ENCODE measurements at regions not wholly inside any gene's neighbourhood (a gene's known extent, or its start where the extent isn't known, plus 50 kb on each side); places are given as distances from the start of the nearest gene placed in this dataset.

DNA sequence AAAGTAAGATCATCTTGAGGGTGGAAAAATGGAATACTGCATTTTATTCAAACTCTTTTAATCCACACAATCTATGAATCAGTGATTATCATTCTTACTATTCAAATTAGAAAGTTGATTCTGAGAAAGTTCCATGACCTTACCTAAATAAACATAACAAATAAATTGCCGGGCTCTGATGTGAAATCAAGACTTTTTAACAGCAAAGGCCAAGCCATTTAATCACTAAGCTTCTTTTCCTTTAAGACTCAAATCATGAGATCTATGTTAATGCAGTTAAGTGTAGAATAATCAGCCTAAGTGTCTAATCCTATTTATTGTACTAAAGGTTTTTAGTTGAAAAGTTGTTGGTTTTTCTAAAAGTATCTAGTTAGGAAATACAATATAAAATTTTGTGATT, 857.0 kb downstream of the SI start:
- no peaks in the 10 kb centered on the region for H3K9me3 ChIP-seq
- H3K27me3 ChIP-seq, result no peaks in the 10 kb centered on the region
- TF ChIP-seq POLR2AphosphoS5 (IDR thresholded peaks at IDR 0.05), result no peak
- TF ChIP-seq POLR2A (IDR thresholded peaks at IDR 0.05; ENCODE audit: low read depth), result no peak
- no peak for TF ChIP-seq CTCF (IDR thresholded peaks at IDR 0.05)
- no peak for TF ChIP-seq EP300 (IDR thresholded peaks at IDR 0.05)
- no peak for DNase-seq (ENCODE audit: extremely low spot score)
- H3K36me3 ChIP-seq, result no peaks in the 10 kb centered on the region
- 66% methylated on average over 1 of the region's 1 CpG for WGBS
- H3K4me1 ChIP-seq, result no peaks in the 10 kb centered on the region
- H3K4me3 ChIP-seq, result no peak overlapping the region
- H3K27ac ChIP-seq (replicated peaks in 1 of 4), result no peak overlapping the region
- intact Hi-C loops (cut with DNase I), result no loop called here

GRCh38 chr3:164209363-164209762, 868.9 kb downstream of the SI start:
- DNase-seq (ENCODE audit: extremely low spot score), result no peak
- no peaks in the 10 kb centered on the region for H3K9me3 ChIP-seq
- TF ChIP-seq EP300 (IDR thresholded peaks at IDR 0.05) (no peak), POLR2A (IDR thresholded peaks at IDR 0.05; ENCODE audit: low read depth) (no peak), POLR2AphosphoS5 (IDR thresholded peaks at IDR 0.05) (no peak), CTCF (IDR thresholded peaks at IDR 0.05) (no peak)
- intact Hi-C loops (cut with DNase I), result no loop called here
- H3K27ac ChIP-seq (replicated peaks in 1 of 4), result no peak overlapping the region
- WGBS, result 88% methylated on average over 1 of the region's 1 CpG
- H3K4me3 ChIP-seq, result no peak overlapping the region
- H3K36me3 ChIP-seq, result no peaks in the 10 kb centered on the region
- no peaks in the 10 kb centered on the region for H3K27me3 ChIP-seq
- H3K4me1 ChIP-seq, result no peaks in the 10 kb centered on the region

DNA sequence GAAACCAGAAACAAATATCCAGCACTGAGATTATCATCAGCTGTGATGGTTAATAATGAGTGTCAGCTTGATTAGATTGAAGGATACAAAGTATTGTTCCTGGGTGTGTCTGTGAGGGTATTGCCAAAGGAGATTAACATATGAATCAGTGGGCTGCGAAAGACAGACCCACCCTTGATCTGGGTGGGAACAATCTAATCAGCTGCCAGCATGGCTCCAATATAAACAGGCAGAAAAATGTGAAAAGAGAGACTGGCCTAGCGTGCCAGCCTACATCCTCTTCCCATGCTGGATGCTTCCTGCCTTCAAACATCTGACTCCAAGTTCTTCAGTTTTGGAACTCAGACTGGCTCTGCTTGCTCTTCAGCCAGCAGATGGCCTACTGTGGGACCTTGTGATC, 869.5 kb downstream of the SI start:
- 51% methylated on average over 2 of the region's 2 CpGs for WGBS
- Histone ChIP-seq H3K4me3 (no peak overlapping the region), H3K36me3 (no peaks in the 10 kb centered on the region), H3K9me3 (no peaks in the 10 kb centered on the region), H3K27ac (replicated peaks in 1 of 4) (no peak overlapping the region), H3K27me3 (no peaks in the 10 kb centered on the region), H3K4me1 (no peaks in the 10 kb centered on the region)
- intact Hi-C loops (cut with DNase I), result no loop called here
- TF ChIP-seq POLR2AphosphoS5 (IDR thresholded peaks at IDR 0.05) (no peak), EP300 (IDR thresholded peaks at IDR 0.05) (no peak), POLR2A (IDR thresholded peaks at IDR 0.05; ENCODE audit: low read depth) (no peak), CTCF (IDR thresholded peaks at IDR 0.05) (no peak)
- DNase-seq (ENCODE audit: extremely low spot score), result no peak

DNA sequence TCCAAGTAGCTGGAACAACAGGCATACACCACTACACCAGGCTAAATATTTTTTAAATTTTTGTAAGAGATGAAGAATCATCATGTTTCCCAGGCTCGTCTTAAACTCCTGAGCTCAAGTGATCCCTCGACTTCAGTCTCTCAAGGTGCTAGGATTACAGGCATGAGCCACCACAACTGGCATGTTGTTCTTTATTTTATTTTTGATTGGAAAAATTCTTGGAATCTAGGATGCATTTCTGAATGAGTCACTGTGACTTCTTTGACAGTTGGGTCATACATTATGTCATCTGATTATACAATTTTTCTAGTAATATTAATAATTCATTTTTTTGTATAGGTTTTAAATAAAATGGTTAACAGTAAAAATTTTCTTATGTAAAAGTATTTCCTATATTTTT, 870.2 kb downstream of the SI start:
- H3K27me3 ChIP-seq, result no peaks in the 10 kb centered on the region
- TF ChIP-seq EP300 (IDR thresholded peaks at IDR 0.05) (no peak), CTCF (IDR thresholded peaks at IDR 0.05) (no peak), POLR2A (IDR thresholded peaks at IDR 0.05; ENCODE audit: low read depth) (no peak), POLR2AphosphoS5 (IDR thresholded peaks at IDR 0.05) (no peak)
- 58% methylated on average over 2 of the region's 2 CpGs for WGBS
- H3K4me3 ChIP-seq, result no peak overlapping the region
- no peak overlapping the region for H3K27ac ChIP-seq (replicated peaks in 1 of 4)
- H3K4me1 ChIP-seq, result no peaks in the 10 kb centered on the region
- no peaks in the 10 kb centered on the region for H3K9me3 ChIP-seq
- intact Hi-C loops (cut with DNase I), result no loop called here
- no peak for DNase-seq (ENCODE audit: extremely low spot score)
- no peaks in the 10 kb centered on the region for H3K36me3 ChIP-seq

- intact Hi-C loops (cut with DNase I), result no loop called here
- H3K4me1 ChIP-seq, result no peaks in the 10 kb centered on the region
- DNase-seq (ENCODE audit: extremely low spot score), result no peak
- no peak overlapping the region for H3K4me3 ChIP-seq
- no peaks in the 10 kb centered on the region for H3K9me3 ChIP-seq
- H3K36me3 ChIP-seq, result no peaks in the 10 kb centered on the region
- TF ChIP-seq CTCF (IDR thresholded peaks at IDR 0.05), result no peak
- no peak for TF ChIP-seq EP300 (IDR thresholded peaks at IDR 0.05)
- no peak for TF ChIP-seq POLR2A (IDR thresholded peaks at IDR 0.05; ENCODE audit: low read depth)
- TF ChIP-seq POLR2AphosphoS5 (IDR thresholded peaks at IDR 0.05), result no peak
- H3K27ac ChIP-seq (replicated peaks in 1 of 4), result no peak overlapping the region
- WGBS, result 61% methylated on average over 1 of the region's 1 CpG
- H3K27me3 ChIP-seq, result no peaks in the 10 kb centered on the region
These were observed 878.1 kb downstream of the SI start for GRCh38 chr3:164200053-164200823.
